HUES6 (cell line): ENCODE measurements at regions not wholly inside any gene's neighbourhood (a gene's known extent, or its start where the extent isn't known, plus 50 kb on each side); places are given as distances from the start of the nearest gene placed in this dataset.

Source experiments
- H3K27ac ChIP-seq: 2 replicates; pipeline ENCODE4 v1.7.0; 2013; ENCODE audit warnings: low read depth, mild to moderate bottlenecking, low read length, inconsistent platforms
- H3K27me3 ChIP-seq: 2 replicates; pipeline ENCODE4 v1.6.1; 2013; ENCODE audit warnings: low read length; ENCODE audit not compliant: control insufficient read depth, insufficient read depth
- H3K36me3 ChIP-seq: 2 replicates; pipeline ENCODE4 v1.6.1; 2013; ENCODE audit warnings: low read length; ENCODE audit not compliant: control insufficient read depth, insufficient read depth
- H3K4me1 ChIP-seq: 2 replicates; pipeline ENCODE4 v1.6.1; 2013; ENCODE audit warnings: low read length; ENCODE audit not compliant: control insufficient read depth, insufficient read depth
- H3K4me3 ChIP-seq: 2 replicates; pipeline ENCODE4 v1.5.1; 2013; ENCODE audit warnings: low read depth, low read length
- H3K9ac ChIP-seq: one replicate; pipeline ENCODE4 v1.6.1; 2013; ENCODE audit warnings: mild to moderate bottlenecking, low read length
- H3K9me3 ChIP-seq: 2 replicates; pipeline ENCODE4 v1.6.1; 2013; ENCODE audit warnings: low read depth, low read length; ENCODE audit not compliant: control insufficient read depth, insufficient read depth

DNA sequence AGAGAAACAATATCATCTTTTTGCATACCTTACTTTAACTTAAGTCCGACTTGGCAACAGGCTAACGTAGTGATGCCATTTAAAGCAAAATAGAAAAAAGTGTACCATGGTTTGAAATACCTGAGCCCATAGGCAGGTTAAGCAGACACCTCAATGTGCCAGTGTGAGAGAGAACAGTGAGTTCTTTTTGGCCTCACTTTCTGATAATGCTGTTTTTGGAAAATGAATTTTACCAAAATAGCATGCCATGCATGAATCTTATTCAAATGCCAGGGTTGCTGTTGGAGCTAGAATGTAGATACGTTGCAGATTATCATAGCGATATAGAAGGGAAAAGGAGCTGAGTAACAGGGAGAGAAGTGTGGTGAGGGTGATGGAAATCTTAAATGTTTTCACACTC lies 170.2 kb downstream of the OTOR start:
- H3K27me3 ChIP-seq: no peaks in the 10 kb centered on the region
- no peak overlapping the region for H3K9ac ChIP-seq
- peaks cover 26% of the 10 kb centered on the region for H3K9me3 ChIP-seq
- peaks cover 17% of the 10 kb centered on the region for H3K4me1 ChIP-seq
- H3K4me3 ChIP-seq: no peak overlapping the region
- no peak overlapping the region for H3K27ac ChIP-seq
- H3K36me3 ChIP-seq: no peaks in the 10 kb centered on the region

DNA sequence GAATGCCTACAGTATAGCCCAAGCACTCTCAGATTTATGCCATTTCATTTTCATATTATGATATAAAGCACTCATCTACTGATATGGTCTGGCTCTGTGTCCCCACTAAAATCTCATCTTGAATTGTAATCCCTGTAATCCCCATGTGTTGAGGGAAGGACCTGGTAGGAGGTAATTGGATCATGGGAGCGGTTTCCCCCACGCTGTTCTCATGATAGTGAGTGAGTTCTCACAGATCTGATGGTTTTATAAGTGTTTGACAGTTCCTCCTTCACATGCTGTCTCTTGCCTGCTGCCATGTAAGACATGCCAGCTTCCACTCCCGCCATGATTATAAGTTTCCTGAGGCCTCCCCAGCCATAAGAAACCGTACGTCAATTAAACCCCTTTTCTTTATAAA lies 171.7 kb downstream of the OTOR start:
- H3K36me3 ChIP-seq: no peaks in the 10 kb centered on the region
- peaks cover 11% of the 10 kb centered on the region for H3K9me3 ChIP-seq
- no peak overlapping the region for H3K4me3 ChIP-seq
- no peak overlapping the region for H3K9ac ChIP-seq
- H3K4me1 ChIP-seq: peaks cover 17% of the 10 kb centered on the region
- H3K27me3 ChIP-seq: no peaks in the 10 kb centered on the region
- H3K27ac ChIP-seq: no peak overlapping the region

DNA sequence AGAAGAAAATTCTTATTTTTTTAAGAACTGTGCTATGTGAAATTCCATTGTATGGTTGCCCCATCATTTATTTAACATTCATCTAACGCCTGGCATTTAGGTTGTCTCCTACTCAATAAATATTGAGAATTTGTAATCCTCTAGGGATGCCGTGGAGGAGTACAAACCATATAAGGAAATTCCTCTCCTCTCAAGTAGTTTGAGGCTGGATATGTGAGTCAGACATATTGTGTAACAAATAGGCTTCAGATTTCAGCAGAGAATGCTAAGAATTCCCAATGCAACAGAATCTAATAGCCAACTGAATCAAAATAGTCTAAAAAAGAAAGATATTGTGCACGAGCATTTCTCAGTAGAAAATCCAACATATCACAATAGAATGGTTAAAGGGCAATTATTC lies 174.7 kb downstream of the OTOR start:
- Histone ChIP-seq H3K27me3 (no peaks in the 10 kb centered on the region), H3K4me1 (peaks cover 8% of the 10 kb centered on the region; the same call in 1 of the 2 replicates), H3K9ac (no peak overlapping the region), H3K4me3 (no peak overlapping the region), H3K9me3 (no peaks in the 10 kb centered on the region), H3K36me3 (no peaks in the 10 kb centered on the region), H3K27ac (no peak overlapping the region)

DNA sequence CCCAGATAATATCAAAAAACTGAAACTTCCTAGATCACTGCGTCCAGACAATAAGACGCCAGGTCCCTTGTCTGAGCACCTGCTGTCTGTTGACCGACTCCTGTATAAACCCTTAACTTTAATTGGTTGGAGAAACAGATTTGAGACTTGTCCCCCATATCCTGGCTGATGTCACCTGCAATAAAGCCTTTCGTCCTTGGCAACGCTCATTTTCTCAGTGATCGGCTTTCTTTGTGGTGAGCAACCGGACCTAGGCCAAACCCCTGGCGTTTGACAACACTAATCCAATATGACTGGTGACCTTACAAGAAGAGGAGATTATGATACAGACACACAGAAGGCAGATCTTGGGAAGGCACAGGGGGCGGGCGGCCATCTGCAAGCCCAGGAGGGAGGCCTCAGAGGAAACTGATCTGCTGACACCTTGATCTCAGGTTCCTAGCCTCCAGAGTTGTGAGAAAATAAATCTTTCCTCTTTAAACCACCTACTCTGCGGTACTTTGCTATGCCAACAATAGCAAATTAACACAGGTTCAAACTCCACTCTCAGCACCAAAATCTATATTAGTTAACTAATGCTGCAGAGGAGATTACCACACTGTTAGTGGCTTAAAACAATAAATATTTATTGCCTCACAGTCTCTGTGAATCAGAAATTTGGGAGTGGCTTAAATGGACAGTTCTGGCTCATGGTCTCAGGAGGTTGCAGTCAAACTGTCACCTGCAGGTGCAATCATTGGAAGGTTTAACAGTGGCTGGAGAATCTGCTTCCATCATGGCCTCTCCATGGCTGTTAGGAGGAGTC lies 178.7 kb downstream of the OTOR start:
- Histone ChIP-seq H3K4me1 (peaks cover 8% of the 10 kb centered on the region; the same call in 1 of the 2 replicates), H3K9ac (no peak overlapping the region)

DNA sequence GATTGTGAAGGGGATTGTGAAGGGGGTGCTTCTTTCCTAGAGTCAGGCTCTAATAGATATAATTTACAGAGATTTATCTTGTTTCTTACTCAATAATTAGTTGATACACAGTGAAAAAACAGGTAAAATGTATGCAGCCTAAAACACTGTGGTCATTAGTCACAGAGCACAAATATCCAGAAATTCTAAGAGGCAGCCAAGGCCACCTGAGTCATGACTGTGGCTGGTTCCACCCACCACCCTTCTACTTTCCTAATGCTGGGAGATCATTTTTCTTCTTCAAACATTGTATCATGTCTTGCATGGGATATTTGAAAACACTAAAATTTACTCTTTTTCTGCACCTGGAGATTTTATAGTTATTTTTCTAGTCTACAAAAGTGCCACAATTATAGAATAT lies 181.6 kb downstream of the OTOR start:
- no peaks in the 10 kb centered on the region for H3K9me3 ChIP-seq

More for the DNA sequence above, 178.7 kb downstream of the OTOR start:
- Histone ChIP-seq H3K4me3 (no peak overlapping the region), H3K36me3 (no peaks in the 10 kb centered on the region), H3K27ac (no peak overlapping the region), H3K9me3 (no peaks in the 10 kb centered on the region), H3K27me3 (no peaks in the 10 kb centered on the region)

DNA sequence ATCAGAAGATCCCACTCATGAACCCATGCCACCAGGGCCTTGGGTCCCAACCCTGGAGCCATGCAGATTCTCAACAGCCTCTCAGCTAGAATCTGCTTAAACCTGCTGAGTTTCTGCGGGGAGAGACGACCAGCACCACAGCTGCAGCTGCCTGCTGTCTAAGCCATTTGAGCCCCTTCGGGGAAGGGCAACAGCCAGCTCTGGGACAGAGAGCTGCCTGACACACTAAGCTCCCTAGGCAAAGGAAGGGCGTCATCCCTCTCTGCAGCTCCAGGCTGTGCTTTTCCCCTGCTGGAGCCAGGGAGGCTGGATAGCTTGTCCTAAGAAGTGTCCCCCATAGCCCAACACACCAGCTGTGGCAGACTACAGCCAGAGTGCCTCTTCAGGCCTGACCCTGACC lies 182.5 kb downstream of the OTOR start:
- Histone ChIP-seq H3K36me3 (no peaks in the 10 kb centered on the region), H3K4me1 (no peaks in the 10 kb centered on the region), H3K27ac (no peak overlapping the region), H3K27me3 (no peaks in the 10 kb centered on the region), H3K4me3 (no peak overlapping the region), H3K9ac (no peak overlapping the region), H3K9me3 (no peaks in the 10 kb centered on the region)

More for the DNA sequence above, 181.6 kb downstream of the OTOR start:
- Histone ChIP-seq H3K27me3 (no peaks in the 10 kb centered on the region), H3K4me1 (no peaks in the 10 kb centered on the region), H3K27ac (no peak overlapping the region), H3K9ac (no peak overlapping the region), H3K4me3 (no peak overlapping the region), H3K36me3 (no peaks in the 10 kb centered on the region)

DNA sequence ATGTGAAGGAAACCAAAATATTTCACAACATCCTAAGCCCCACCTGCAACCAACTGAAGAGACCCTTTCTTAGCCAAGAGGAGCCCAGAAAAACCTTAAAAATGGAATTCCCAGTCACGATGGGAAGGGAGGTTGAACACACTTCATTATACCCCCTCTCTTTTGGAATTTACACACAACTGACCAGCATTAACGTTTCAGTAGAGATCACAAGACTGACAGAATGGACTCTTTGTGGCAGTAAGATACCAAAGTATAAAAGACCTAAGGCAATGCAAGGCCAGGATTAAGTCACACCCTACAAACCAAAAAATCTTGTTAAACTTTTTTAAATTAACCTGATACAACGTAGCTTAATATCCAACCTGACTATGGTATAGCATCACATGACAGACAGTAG lies 190.9 kb downstream of the OTOR start:
- Histone ChIP-seq H3K9me3 (peaks cover 3% of the 10 kb centered on the region; the same call in 1 of the 2 replicates), H3K4me3 (no peak overlapping the region), H3K27me3 (no peaks in the 10 kb centered on the region), H3K36me3 (no peaks in the 10 kb centered on the region), H3K9ac (no peak overlapping the region), H3K27ac (no peak overlapping the region), H3K4me1 (peaks cover 15% of the 10 kb centered on the region)

DNA sequence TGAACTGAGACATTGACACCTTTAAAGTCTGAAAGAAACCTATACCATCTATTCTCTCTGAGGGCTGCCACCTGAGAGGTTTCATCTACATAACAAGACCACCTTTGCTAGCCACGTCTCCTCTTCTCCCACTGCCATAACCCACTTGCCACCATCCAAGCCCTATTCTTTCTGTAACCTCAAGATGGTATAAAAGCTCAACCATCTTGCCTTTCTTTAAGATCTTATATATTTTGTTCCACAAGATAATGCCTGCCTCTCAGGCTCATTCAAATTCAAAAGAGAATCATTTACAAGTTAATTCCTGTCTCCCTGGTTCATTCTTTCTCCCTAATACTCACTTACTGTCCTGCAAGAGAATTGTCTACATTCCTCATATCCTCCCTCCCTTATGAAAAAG lies 192.5 kb downstream of the OTOR start:
- no peaks in the 10 kb centered on the region for H3K27me3 ChIP-seq
- peaks cover 3% of the 10 kb centered on the region; the same call in 1 of the 2 replicates for H3K9me3 ChIP-seq
- no peak overlapping the region for H3K4me3 ChIP-seq
- no peak overlapping the region for H3K27ac ChIP-seq
- no peaks in the 10 kb centered on the region for H3K36me3 ChIP-seq
- H3K9ac ChIP-seq: no peak overlapping the region
- peaks cover 21% of the 10 kb centered on the region for H3K4me1 ChIP-seq

DNA sequence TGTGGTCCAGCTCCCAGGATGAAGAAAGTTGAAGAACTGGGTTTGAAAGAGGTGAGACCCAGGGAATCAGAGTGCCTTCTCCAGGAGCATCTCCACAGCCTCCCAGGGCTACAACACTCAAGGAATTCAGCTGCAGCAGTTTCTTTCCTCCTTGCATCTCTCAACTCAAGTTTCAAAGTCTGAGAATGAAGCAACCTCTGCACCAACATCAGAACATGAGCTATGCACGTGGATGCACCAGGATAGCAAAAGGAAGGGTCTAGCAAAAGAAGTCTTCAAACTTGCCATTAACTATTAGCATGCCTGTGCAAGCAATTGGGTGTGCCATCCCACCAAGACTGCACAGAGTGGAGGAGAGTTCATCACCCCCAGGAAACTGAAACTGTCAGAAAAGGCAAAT lies 193.9 kb downstream of the OTOR start:
- Histone ChIP-seq H3K36me3 (no peaks in the 10 kb centered on the region), H3K27me3 (no peaks in the 10 kb centered on the region), H3K9ac (no peak overlapping the region), H3K27ac (no peak overlapping the region), H3K9me3 (no peaks in the 10 kb centered on the region), H3K4me3 (no peak overlapping the region), H3K4me1 (peaks cover 21% of the 10 kb centered on the region)

DNA sequence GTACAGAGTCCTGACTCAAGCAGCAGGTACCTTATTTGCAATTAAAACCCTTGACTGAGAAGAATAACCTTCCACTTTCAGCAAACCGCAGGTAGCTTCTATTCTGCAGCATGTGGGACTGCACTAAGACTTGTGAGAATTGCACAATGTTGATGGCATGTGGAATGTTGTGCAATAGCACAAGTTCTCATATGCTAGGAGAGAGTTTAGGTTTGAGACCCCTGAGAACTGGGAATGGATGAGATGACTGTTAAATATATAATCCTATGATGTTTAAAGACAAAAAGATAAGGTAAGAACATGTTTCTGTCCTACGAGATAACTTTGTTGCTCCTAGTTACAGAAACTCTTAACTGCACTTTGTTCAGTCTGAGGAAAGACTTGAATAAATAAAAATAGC lies 194.6 kb downstream of the OTOR start:
- no peak overlapping the region for H3K9ac ChIP-seq
- peaks cover 21% of the 10 kb centered on the region for H3K4me1 ChIP-seq
- H3K9me3 ChIP-seq: no peaks in the 10 kb centered on the region
- H3K27ac ChIP-seq: no peak overlapping the region
- H3K4me3 ChIP-seq: no peak overlapping the region
- no peaks in the 10 kb centered on the region for H3K36me3 ChIP-seq
- no peaks in the 10 kb centered on the region for H3K27me3 ChIP-seq

DNA sequence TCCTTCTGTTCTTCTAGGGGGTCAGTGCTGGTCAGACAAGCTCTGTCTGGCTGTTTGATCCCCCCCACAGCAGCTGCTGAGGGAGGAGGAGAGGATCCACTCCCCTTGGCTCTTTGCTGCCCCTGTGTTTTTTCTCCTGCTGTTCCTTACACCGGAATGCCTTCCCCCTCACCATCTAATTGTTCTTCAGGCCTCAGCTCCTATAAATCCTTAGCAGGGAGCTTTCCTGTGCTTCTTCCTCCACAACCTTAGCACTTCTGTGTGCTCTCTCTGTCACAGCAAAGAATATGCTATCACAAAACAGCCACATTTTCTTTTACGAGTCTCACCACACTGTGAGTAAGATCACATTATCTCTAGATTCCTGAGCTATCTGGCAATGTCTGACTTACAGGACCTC lies 196.6 kb downstream of the OTOR start:
- Histone ChIP-seq H3K36me3 (no peaks in the 10 kb centered on the region), H3K27ac (no peak overlapping the region), H3K9me3 (peaks cover 6% of the 10 kb centered on the region), H3K9ac (no peak overlapping the region), H3K4me3 (no peak overlapping the region), H3K27me3 (no peaks in the 10 kb centered on the region), H3K4me1 (peaks cover 21% of the 10 kb centered on the region)
